ENCODE measurements at regions not wholly inside any gene's neighbourhood (a gene's known extent, or its start where the extent isn't known, plus 50 kb on each side); places are given as distances from the start of the nearest gene placed in this dataset.

GRCh38 chr18:78069784-78070664 lies 820.4 kb downstream of the GALR1 start:
- Histone ChIP-seq H3K36me3 (no peaks in the 10 kb centered on the region), H3K9me3 (no peaks in the 10 kb centered on the region), H3K4me1 (no peaks in the 10 kb centered on the region), H3K27me3 (peaks cover 7% of the 10 kb centered on the region), H3K4me3 (ENCODE audit: low read depth, low read length) (no peak overlapping the region)
- no peak for DNase-seq
- TF ChIP-seq CTCF (IDR thresholded peaks at IDR 0.05; ENCODE audit: low read depth, low read length): no peak

- Histone ChIP-seq H3K4me3 (ENCODE audit: low read depth, low read length) (no peak overlapping the region), H3K27me3 (peaks cover 7% of the 10 kb centered on the region), H3K4me1 (no peaks in the 10 kb centered on the region), H3K9me3 (no peaks in the 10 kb centered on the region), H3K36me3 (no peaks in the 10 kb centered on the region)
- DNase-seq: no peak
- no peak for TF ChIP-seq CTCF (IDR thresholded peaks at IDR 0.05; ENCODE audit: low read depth, low read length)
Observed at GRCh38 chr18:78071166-78071710, 821.6 kb downstream of the GALR1 start.

- Histone ChIP-seq H3K27me3 (peaks cover 7% of the 10 kb centered on the region), H3K36me3 (no peaks in the 10 kb centered on the region), H3K4me3 (ENCODE audit: low read depth, low read length) (no peak overlapping the region), H3K4me1 (no peaks in the 10 kb centered on the region), H3K9me3 (no peaks in the 10 kb centered on the region)
- no peak for TF ChIP-seq CTCF (IDR thresholded peaks at IDR 0.05; ENCODE audit: low read depth, low read length)
- no peak for DNase-seq
Observed at GRCh38 chr18:78071776-78072175, 822.1 kb downstream of the GALR1 start.

GRCh38 chr18:78072375-78072774 lies 822.7 kb downstream of the GALR1 start:
- H3K9me3 ChIP-seq: no peaks in the 10 kb centered on the region
- TF ChIP-seq CTCF (IDR thresholded peaks at IDR 0.05; ENCODE audit: low read depth, low read length): no peak
- peaks cover 7% of the 10 kb centered on the region for H3K27me3 ChIP-seq
- no peak overlapping the region for H3K4me3 ChIP-seq (ENCODE audit: low read depth, low read length)
- no peak for DNase-seq
- no peaks in the 10 kb centered on the region for H3K4me1 ChIP-seq
- H3K36me3 ChIP-seq: no peaks in the 10 kb centered on the region

- Histone ChIP-seq H3K27me3 (peaks cover 7% of the 10 kb centered on the region), H3K4me1 (no peaks in the 10 kb centered on the region), H3K4me3 (ENCODE audit: low read depth, low read length) (no peak overlapping the region), H3K9me3 (no peaks in the 10 kb centered on the region), H3K36me3 (no peaks in the 10 kb centered on the region)
- no peak for DNase-seq
- TF ChIP-seq CTCF (IDR thresholded peaks at IDR 0.05; ENCODE audit: low read depth, low read length): 0 out of 2 replicates have a peak, but pooled peaks have one; percentile 3
Observed at GRCh38 chr18:78073275-78073674, 823.6 kb downstream of the GALR1 start.

Measured in BE2C (cell line).